Mesothelial cell of epicardium (in vitro differentiated cells): ENCODE measurements at regions not wholly inside any gene's neighbourhood (a gene's known extent, or its start where the extent isn't known, plus 50 kb on each side); places are given as distances from the start of the nearest gene placed in this dataset.

Experiments
- DNase-seq, 2 experiments: peaks; one replicate each; pipeline ENCODE4 v3.0.0; 2021; ENCODE audit warnings: low spot score in 2 of 2; ENCODE audit not compliant: unreplicated experiment in 2 of 2
- H3K27ac Mint-ChIP-seq: 2 replicates; pipeline ENCODE4 v1.8.0; 2021; ENCODE audit warnings: mixed read lengths
- H3K27me3 Mint-ChIP-seq: 2 replicates; pipeline ENCODE4 v1.8.0; 2021; ENCODE audit warnings: low read depth, mixed read lengths
- H3K36me3 Mint-ChIP-seq: 2 replicates; pipeline ENCODE4 v1.8.0; 2021; ENCODE audit warnings: mixed read lengths
- H3K4me1 Mint-ChIP-seq: 2 replicates; pipeline ENCODE4 v1.8.0; 2021; ENCODE audit warnings: mixed read lengths
- H3K4me3 Mint-ChIP-seq: 2 replicates; pipeline ENCODE4 v1.8.0; 2021; ENCODE audit warnings: mild to moderate bottlenecking, moderate library complexity, mixed read lengths
- H3K9me3 Mint-ChIP-seq: 2 replicates; pipeline ENCODE4 v1.8.0; 2021; ENCODE audit warnings: mixed read lengths
- TF ChIP-seq, protein P1 (sequence below): fragments of 200-600 bp; sonication (generic); IDR thresholded peaks from one replicate; pipeline ENCODE4 v1.5.0; 2021; ENCODE audit warnings: antibody characterized with exemption; ENCODE audit not compliant: unreplicated experiment

DNA sequence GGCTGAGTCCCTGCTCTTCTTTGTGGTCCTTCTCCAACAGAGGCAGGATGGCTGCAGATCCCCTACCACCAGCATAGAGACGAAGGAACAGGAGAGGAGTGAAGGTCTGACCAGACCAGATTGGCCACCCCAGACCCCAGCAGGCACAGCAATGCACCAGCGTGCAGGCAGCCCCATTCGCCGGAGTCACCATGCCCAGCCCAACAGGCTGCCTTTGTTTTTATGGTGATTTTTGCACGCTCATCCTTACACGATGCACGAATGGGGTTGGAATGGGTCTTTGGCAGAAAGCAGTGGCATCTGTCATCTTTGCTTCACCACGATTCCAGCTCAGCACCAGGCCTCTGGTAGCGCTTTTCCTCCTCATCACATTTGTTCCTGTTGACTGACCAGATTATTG is 427.6 kb downstream of the INHBA start:
- TF ChIP-seq, protein P1, sequence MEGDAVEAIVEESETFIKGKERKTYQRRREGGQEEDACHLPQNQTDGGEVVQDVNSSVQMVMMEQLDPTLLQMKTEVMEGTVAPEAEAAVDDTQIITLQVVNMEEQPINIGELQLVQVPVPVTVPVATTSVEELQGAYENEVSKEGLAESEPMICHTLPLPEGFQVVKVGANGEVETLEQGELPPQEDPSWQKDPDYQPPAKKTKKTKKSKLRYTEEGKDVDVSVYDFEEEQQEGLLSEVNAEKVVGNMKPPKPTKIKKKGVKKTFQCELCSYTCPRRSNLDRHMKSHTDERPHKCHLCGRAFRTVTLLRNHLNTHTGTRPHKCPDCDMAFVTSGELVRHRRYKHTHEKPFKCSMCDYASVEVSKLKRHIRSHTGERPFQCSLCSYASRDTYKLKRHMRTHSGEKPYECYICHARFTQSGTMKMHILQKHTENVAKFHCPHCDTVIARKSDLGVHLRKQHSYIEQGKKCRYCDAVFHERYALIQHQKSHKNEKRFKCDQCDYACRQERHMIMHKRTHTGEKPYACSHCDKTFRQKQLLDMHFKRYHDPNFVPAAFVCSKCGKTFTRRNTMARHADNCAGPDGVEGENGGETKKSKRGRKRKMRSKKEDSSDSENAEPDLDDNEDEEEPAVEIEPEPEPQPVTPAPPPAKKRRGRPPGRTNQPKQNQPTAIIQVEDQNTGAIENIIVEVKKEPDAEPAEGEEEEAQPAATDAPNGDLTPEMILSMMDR, result no peak
- Mint-ChIP-seq H3K4me3 (no peak overlapping the region), H3K36me3 (no peaks in the 10 kb centered on the region), H3K27me3 (no peaks in the 10 kb centered on the region), H3K9me3 (peaks cover 9% of the 10 kb centered on the region), H3K4me1 (no peaks in the 10 kb centered on the region), H3K27ac (no peak overlapping the region)
- no peak for DNase-seq

DNA sequence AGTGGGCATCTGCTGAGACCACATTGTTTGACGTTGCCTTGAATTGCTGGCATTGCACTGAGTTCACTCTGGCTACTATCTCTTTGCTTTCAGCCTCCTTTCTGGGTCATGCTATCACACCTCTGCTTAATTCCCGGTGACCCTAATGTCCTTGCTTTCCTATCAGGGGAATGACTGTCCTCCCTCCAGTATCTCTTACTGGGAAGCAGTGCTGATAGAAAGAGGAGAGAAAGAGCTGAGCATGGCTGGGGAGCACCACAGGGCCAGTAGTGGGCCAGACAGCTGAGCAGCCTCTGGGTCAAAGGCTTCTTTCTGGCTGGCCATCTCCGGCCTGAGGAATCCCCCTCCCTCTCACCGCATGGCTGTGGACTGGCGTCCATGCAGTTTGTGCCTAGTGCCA is 428.7 kb downstream of the INHBA start:
- no peaks in the 10 kb centered on the region for H3K36me3 Mint-ChIP-seq
- TF ChIP-seq, protein P1, result no peak
- no peak overlapping the region for H3K4me3 Mint-ChIP-seq
- H3K27ac Mint-ChIP-seq, result no peak overlapping the region
- H3K4me1 Mint-ChIP-seq, result no peaks in the 10 kb centered on the region
- H3K27me3 Mint-ChIP-seq, result no peaks in the 10 kb centered on the region
- peaks cover 9% of the 10 kb centered on the region for H3K9me3 Mint-ChIP-seq
- no peak for DNase-seq

DNA sequence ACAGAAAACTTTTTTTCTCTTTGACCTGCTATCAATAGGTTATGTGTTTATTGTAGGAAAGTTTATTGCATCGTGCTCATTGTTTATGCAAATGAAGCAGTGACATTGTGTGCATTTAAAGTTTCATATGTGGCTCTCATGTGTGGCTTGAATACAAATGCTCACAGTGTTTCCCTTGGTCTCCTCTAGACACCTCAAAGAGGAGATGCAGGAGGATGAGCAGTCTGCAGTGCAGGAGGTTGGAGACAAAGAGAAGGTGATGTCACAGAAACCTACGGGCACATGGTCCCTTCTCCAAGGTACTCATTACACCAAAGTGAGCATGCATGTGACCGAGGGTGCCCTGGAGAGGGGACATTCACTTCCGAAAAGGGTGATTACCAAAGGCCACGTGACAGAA is 430.2 kb downstream of the INHBA start:
- H3K4me1 Mint-ChIP-seq, result no peaks in the 10 kb centered on the region
- no peak for DNase-seq
- no peaks in the 10 kb centered on the region for H3K36me3 Mint-ChIP-seq
- peaks cover 7% of the 10 kb centered on the region for H3K9me3 Mint-ChIP-seq
- TF ChIP-seq, protein P1, result no peak
- no peak overlapping the region for H3K27ac Mint-ChIP-seq
- no peak overlapping the region for H3K4me3 Mint-ChIP-seq
- no peaks in the 10 kb centered on the region for H3K27me3 Mint-ChIP-seq

DNA sequence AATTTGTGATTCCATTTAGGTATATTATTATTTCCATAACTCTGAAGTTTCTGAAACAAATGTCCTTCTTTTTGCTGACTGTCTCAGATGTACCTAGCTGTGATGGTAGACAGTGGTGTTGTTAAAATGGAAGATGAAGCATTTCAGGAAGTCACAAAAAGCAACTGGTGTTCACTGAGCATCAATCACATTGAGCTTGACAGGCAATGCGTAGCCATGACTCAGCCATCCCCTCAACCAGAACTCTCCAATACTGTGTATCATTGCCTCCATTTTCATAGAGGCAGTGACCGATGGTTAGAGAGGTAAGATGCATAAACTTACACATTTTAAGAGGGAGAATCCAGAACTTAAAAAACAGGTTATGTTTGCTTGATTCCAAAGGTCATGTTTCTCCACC is 434.0 kb downstream of the INHBA start:
- Mint-ChIP-seq H3K27me3 (no peaks in the 10 kb centered on the region), H3K4me3 (no peak overlapping the region), H3K27ac (no peak overlapping the region), H3K9me3 (no peaks in the 10 kb centered on the region), H3K36me3 (no peaks in the 10 kb centered on the region), H3K4me1 (no peaks in the 10 kb centered on the region)
- TF ChIP-seq, protein P1, result no peak
- DNase-seq, result no peak

DNA sequence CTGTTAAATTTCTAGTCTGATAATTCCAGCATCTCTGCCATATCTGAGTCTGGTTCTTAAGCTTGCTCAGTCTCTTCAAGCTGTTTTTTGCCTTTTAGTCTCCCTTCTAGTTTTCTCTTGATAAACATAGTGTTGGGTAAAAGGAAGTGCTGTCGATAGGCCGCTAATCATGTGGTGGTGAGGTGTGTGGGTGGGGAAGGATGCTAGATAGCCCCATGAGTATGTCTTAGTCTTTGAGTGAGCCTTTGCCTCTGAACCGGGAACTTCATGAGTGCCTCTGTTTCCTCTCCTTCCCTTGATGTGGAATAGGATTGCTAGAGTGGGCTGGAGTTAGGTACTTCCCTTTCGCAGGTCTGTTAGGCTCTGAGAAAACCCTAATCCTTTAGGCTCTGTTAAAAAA is 441.8 kb downstream of the INHBA start:
- TF ChIP-seq, protein P1, result no peak
- Mint-ChIP-seq H3K9me3 (peaks cover 26% of the 10 kb centered on the region), H3K4me3 (no peak overlapping the region), H3K4me1 (peaks cover 5% of the 10 kb centered on the region), H3K36me3 (no peaks in the 10 kb centered on the region), H3K27me3 (no peaks in the 10 kb centered on the region), H3K27ac (no peak overlapping the region)
- no peak for DNase-seq

DNA sequence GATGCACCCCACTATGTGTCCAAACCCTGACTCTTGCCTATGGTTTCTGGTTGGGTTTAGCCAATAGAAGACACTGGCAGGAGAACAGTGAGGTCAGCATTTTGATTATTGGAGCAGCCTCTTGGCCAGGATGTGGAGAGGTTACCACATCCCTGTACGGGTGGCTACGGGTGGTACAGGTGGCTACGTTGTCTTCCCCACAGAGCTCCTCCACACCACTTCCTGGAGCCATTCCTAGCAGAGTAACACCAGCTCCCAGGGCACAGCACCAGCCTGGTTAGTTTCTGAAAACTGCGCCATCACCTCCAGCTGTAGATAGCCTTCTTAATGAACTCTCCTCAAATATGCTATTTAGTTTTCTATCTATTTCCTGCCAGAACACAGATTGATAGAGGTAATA is 445.2 kb downstream of the INHBA start:
- Mint-ChIP-seq H3K4me3 (no peak overlapping the region), H3K36me3 (no peaks in the 10 kb centered on the region), H3K9me3 (peaks cover 42% of the 10 kb centered on the region), H3K4me1 (peaks cover 6% of the 10 kb centered on the region), H3K27me3 (no peaks in the 10 kb centered on the region), H3K27ac (no peak overlapping the region)
- no peak for DNase-seq
- TF ChIP-seq, protein P1, result no peak
